Prostate gland (tissue), 2 donors: ENCODE measurements at regions not wholly inside any gene's neighbourhood (a gene's known extent, or its start where the extent isn't known, plus 50 kb on each side); places are given as distances from the start of the nearest gene placed in this dataset.

ENCODE experiments used
- CTCF ChIP-seq, 4 experiments: fragments of 200-600 bp in 2 of 4; fragments of 450-650 bp in 2 of 4; sonication (generic) in 2 of 4; IDR thresholded peaks; 1 replicate in 3 of 4; 2 replicates in 1 of 4; pipeline ENCODE4 v1.5.1; 2016 to 2019; ENCODE audit warnings: antibody characterized with exemption in 4 of 4, mild to moderate bottlenecking in 2 of 4, moderate library complexity in 2 of 4
- POLR2A ChIP-seq: fragments of 450-650 bp; IDR thresholded peaks from one replicate; pipeline ENCODE4 v1.6.1; 2016; ENCODE audit warnings: antibody characterized with exemption, mild to moderate bottlenecking

GRCh38 chr18:66966171-66966570 is 362.3 kb upstream of the CDH19 start:
- no peak for TF ChIP-seq CTCF (IDR thresholded peaks at IDR 0.05)
- TF ChIP-seq POLR2A: no peak
